ENCODE measurements at regions not wholly inside any gene's neighbourhood (a gene's known extent, or its start where the extent isn't known, plus 50 kb on each side); places are given as distances from the start of the nearest gene placed in this dataset.
A peak's percentile ranks its signal among the peaks of the same experiment; 100 is the strongest.
"Not testable (repeated sequence)": the region's sequence is repeated elsewhere in the genome, so short reads cannot be mapped to it uniquely, and the experiment has no call there.

- peak; percentile 92 for DNase-seq
Observed at GRCh38 chr11:81869351-81870065, 864.2 kb downstream of the FAM181B start.

- no peak for DNase-seq
Observed at GRCh38 chr11:81866896-81867295, 866.8 kb downstream of the FAM181B start.

GRCh38 chr11:81857386-81857785 lies 876.3 kb downstream of the FAM181B start:
- DNase-seq: no peak

GRCh38 chr11:81853791-81854190 lies 879.9 kb downstream of the FAM181B start:
- no peak for DNase-seq

- no peak for DNase-seq
Observed at GRCh38 chr11:81852896-81853295, 880.8 kb downstream of the FAM181B start.

GRCh38 chr11:81840380-81840779 lies 893.3 kb downstream of the FAM181B start:
- DNase-seq: no peak

- DNase-seq: no peak
Observed at GRCh38 chr11:81839976-81840375, 893.7 kb downstream of the FAM181B start.

GRCh38 chr11:81839016-81839415 lies 894.6 kb downstream of the FAM181B start:
- DNase-seq: no peak

GRCh38 chr11:81829976-81830375 lies 903.7 kb downstream of the FAM181B start:
- no peak for DNase-seq

GRCh38 chr11:81825346-81825745 lies 908.3 kb downstream of the FAM181B start:
- DNase-seq: no peak

GRCh38 chr11:81819462-81819861 lies 914.2 kb downstream of the FAM181B start:
- DNase-seq: no peak

GRCh38 chr11:81804858-81805257 lies 928.8 kb downstream of the FAM181B start:
- DNase-seq: no peak

- no peak for DNase-seq
Observed at GRCh38 chr11:81802591-81802990, 931.1 kb downstream of the FAM181B start.

- no peak for DNase-seq
Observed at GRCh38 chr11:81792416-81792815, 941.2 kb downstream of the FAM181B start.

GRCh38 chr11:81787584-81788049 lies 946.0 kb downstream of the FAM181B start:
- DNase-seq: peak; percentile 20

GRCh38 chr11:81772166-81772565 lies 961.5 kb downstream of the FAM181B start:
- no peak for DNase-seq

- not testable (repeated sequence) for DNase-seq
Observed at GRCh38 chr11:81769906-81770305, 963.8 kb downstream of the FAM181B start.

GRCh38 chr11:81756864-81757595 lies 976.6 kb downstream of the FAM181B start:
- DNase-seq: no peak

GRCh38 chr11:81749245-81749644 lies 984.4 kb downstream of the FAM181B start:
- DNase-seq: no peak

GRCh38 chr11:81744336-81745116 lies 989.1 kb downstream of the FAM181B start:
- DNase-seq: no peak

GRCh38 chr11:81725701-81726100 lies 1008.0 kb downstream of the FAM181B start:
- no peak for DNase-seq

GRCh38 chr11:81717695-81718094 lies 1016.0 kb downstream of the FAM181B start:
- no peak for DNase-seq

GRCh38 chr11:81707881-81708280 lies 1025.8 kb downstream of the FAM181B start:
- DNase-seq: no peak

Data from central memory CD4-positive, alpha-beta T cell (primary cell).